Gastrocnemius medialis (tissue), 4 donors: ENCODE measurements at regions not wholly inside any gene's neighbourhood (a gene's known extent, or its start where the extent isn't known, plus 50 kb on each side); places are given as distances from the start of the nearest gene placed in this dataset.

Experiments
- ATAC-seq, 2 donors: fragments of 150-250 bp; one replicate each; pipeline ENCODE4 v1.9.1; 2016
- DNase-seq, 2 donors: peaks; one replicate each; pipeline ENCODE4 v3.0.0-alpha.2; 2019
- H3K27ac ChIP-seq, 4 donors: fragments of 200-600 bp; sonication (generic); 1 replicate in 1 of 4; 2 replicates in 3 of 4; pipeline ENCODE4 v1.5.1; 2016 to 2018; ENCODE audit warnings: mild to moderate bottlenecking in 2 of 4, moderate library complexity in 1 of 4
- H3K27me3 ChIP-seq, 3 donors: fragments of 200-600 bp; sonication (generic) in 2 of 3; 1 replicate in 1 of 3; 2 replicates in 2 of 3; pipeline versions ENCODE4 v1.5.1 to v1.6.0; 2016 to 2019; ENCODE audit warnings: mild to moderate bottlenecking in 1 of 3, moderate library complexity in 1 of 3
- H3K36me3 ChIP-seq, 2 donors: fragments of 200-600 bp; sonication (generic) in 1 of 2; one replicate each; pipeline ENCODE4 v1.5.1; 2017 to 2018
- H3K4me1 ChIP-seq, 2 donors: fragments of 200-600 bp; sonication (generic) in 1 of 2; one replicate each; pipeline ENCODE4 v1.5.1; 2016 to 2017; ENCODE audit warnings: mild to moderate bottlenecking in 2 of 2
- H3K4me3 ChIP-seq, 4 donors: fragments of 200-600 bp; sonication (generic) in 3 of 4; 1 replicate in 1 of 4; 2 replicates in 3 of 4; pipeline ENCODE4 v1.5.1; 2016 to 2019; ENCODE audit warnings: mild to moderate bottlenecking in 2 of 4
- H3K9me3 ChIP-seq, 3 donors: fragments of 200-600 bp; sonication (generic) in 2 of 3; 1 replicate in 1 of 3; 2 replicates in 2 of 3; pipeline ENCODE4 v1.5.1; 2016 to 2019
- CTCF ChIP-seq, 5 experiments: fragments of 450-650 bp in 3 of 5; fragments of 200-600 bp in 2 of 5; sonication (generic) in 2 of 5; IDR thresholded peaks in 4 of 5; conservative IDR thresholded peaks in 1 of 5; 1 replicate in 4 of 5; 2 replicates in 1 of 5; pipeline ENCODE4 v1.5.1; 2016 to 2019; ENCODE audit warnings: antibody characterized with exemption in 5 of 5, mild to moderate bottlenecking in 3 of 5, moderate library complexity in 3 of 5
- POLR2A ChIP-seq, 2 donors: fragments of 450-650 bp; IDR thresholded peaks; one replicate each; pipeline ENCODE4 v1.6.1; 2017; ENCODE audit warnings: antibody characterized with exemption in 2 of 2, mild to moderate bottlenecking in 2 of 2, moderate library complexity in 2 of 2
- in situ Hi-C, 4 donors: fragments of 200-750 bp; cut with MboI; loops; one replicate each; pipeline versions ENCODE4 v1.15.0 to v1.8.0; 2017; ENCODE audit warnings: low sequenced_read_pairs in 4 of 4
- intact Hi-C: fragments of 100-400 bp; cut with DNase I; formaldehyde crosslinking; loops from one replicate; pipeline ENCODE4 v1.15.1; 2023; ENCODE audit warnings: low total_unique reads

DNA sequence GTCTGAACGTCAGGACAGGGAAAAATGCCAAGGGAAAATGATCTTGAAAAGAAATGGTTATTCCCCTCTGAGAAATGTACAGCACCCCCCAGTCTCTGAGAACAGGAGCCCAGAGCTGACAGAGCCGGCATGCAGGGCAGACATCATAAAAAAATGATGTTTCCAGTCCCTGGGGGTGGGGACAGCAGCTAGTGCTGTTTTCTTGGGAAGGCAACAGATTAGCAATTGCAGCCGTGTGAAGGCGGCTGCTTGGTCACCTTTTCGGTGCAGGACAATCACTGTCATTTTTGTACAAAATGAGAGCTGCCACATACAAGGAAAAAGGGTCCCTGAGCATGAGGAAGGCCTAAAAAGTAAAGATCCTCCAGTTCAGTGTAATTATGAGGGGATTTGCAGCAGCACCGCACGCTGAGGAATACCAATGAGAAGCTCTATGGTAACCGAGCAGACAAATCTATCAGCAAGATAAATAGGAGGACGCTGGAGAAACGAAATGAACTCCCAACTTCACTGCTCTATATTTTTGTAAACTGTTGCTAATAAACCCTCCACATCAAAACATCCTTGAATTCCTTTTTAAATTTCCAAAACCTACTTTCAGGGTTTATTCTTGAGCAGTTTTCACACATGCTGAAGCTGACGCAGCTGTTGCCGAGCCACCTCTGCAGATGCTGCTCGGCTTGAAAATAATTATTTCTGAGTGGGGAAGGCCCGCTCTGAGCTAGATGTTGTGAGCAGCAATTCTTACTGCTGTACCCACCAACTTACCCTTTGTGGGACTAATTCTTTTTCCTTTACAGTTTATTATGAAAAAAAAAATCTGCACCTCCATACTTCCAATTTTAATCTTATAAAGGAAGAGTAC is 98.2 kb upstream of the NEBL start:
- Histone ChIP-seq H3K4me3 (no peak overlapping the region), H3K9me3 (no peaks in the 10 kb centered on the region), H3K36me3 (no peaks in the 10 kb centered on the region), H3K27me3 (no peaks in the 10 kb centered on the region), H3K4me1 (no peaks in the 10 kb centered on the region), H3K27ac (no peak overlapping the region)
- no peak for ATAC-seq
- TF ChIP-seq POLR2A (IDR thresholded peaks at IDR 0.05) (no peak), CTCF (IDR thresholded peaks at IDR 0.05 in 4 of 5, conservative IDR thresholded peaks at IDR 0.05 in 1 of 5) (no peak)
- no peak for DNase-seq
- intact Hi-C loops (no loop called here), in situ Hi-C loops (no loop called here)

GRCh38 chr10:20993830-20994527 is 96.9 kb upstream of the NEBL start:
- H3K9me3 ChIP-seq, result no peaks in the 10 kb centered on the region
- no peaks in the 10 kb centered on the region for H3K36me3 ChIP-seq
- no peak for TF ChIP-seq POLR2A (IDR thresholded peaks at IDR 0.05)
- TF ChIP-seq CTCF (IDR thresholded peaks at IDR 0.05 in 4 of 5, conservative IDR thresholded peaks at IDR 0.05 in 1 of 5), result no peak
- H3K4me1 ChIP-seq, result no peaks in the 10 kb centered on the region
- H3K4me3 ChIP-seq, result no peak overlapping the region
- no peak overlapping the region for H3K27ac ChIP-seq
- in situ Hi-C loops, result no loop called here
- ATAC-seq (no peak), DNase-seq (no peak)
- intact Hi-C loops, result no loop called here
- H3K27me3 ChIP-seq, result no peaks in the 10 kb centered on the region

- H3K9me3 ChIP-seq, result no peaks in the 10 kb centered on the region
- no peaks in the 10 kb centered on the region for H3K27me3 ChIP-seq
- no peaks in the 10 kb centered on the region for H3K4me1 ChIP-seq
- intact Hi-C loops (no loop called here), in situ Hi-C loops (no loop called here)
- ATAC-seq (no peak), DNase-seq (no peak)
- no peak overlapping the region for H3K4me3 ChIP-seq
- H3K27ac ChIP-seq, result no peak overlapping the region
- no peaks in the 10 kb centered on the region for H3K36me3 ChIP-seq
- no peak for TF ChIP-seq CTCF (IDR thresholded peaks at IDR 0.05 in 4 of 5, conservative IDR thresholded peaks at IDR 0.05 in 1 of 5)
- TF ChIP-seq POLR2A (IDR thresholded peaks at IDR 0.05), result no peak
Measured at GRCh38 chr10:20993389-20993788, 96.3 kb upstream of the NEBL start.

GRCh38 chr10:20991526-20991925 is 94.4 kb upstream of the NEBL start:
- in situ Hi-C loops (no loop called here), intact Hi-C loops (no loop called here)
- ATAC-seq (no peak), DNase-seq (no peak)
- H3K36me3 ChIP-seq, result no peaks in the 10 kb centered on the region
- no peaks in the 10 kb centered on the region for H3K4me1 ChIP-seq
- H3K27ac ChIP-seq, result no peak overlapping the region
- TF ChIP-seq CTCF (IDR thresholded peaks at IDR 0.05 in 4 of 5, conservative IDR thresholded peaks at IDR 0.05 in 1 of 5) (no peak), POLR2A (IDR thresholded peaks at IDR 0.05) (no peak)
- H3K27me3 ChIP-seq, result no peaks in the 10 kb centered on the region
- no peak overlapping the region for H3K4me3 ChIP-seq
- H3K9me3 ChIP-seq, result no peaks in the 10 kb centered on the region
